ENCODE measurements at regions not wholly inside any gene's neighbourhood (a gene's known extent, or its start where the extent isn't known, plus 50 kb on each side); places are given as distances from the start of the nearest gene placed in this dataset.

- ChIA-PET POLR2A (no interaction called here), CTCF (no interaction called here)
- no TSS peak for BruUV-seq (replicated peaks)
- TF ChIP-seq CTCF (IDR thresholded peaks at IDR 0.05; ENCODE audit: unreplicated experiment) = no peak
- no peak for DNase-seq (ENCODE audit: unreplicated experiment)
- Mint-ChIP-seq H3K36me3 (ENCODE audit: insufficient read depth, unreplicated experiment) (no peaks in the 10 kb centered on the region), H3K9me3 (ENCODE audit: unreplicated experiment) (no peaks in the 10 kb centered on the region), H3K27me3 (ENCODE audit: insufficient read depth, unreplicated experiment) (no peaks in the 10 kb centered on the region), H3K4me3 (ENCODE audit: unreplicated experiment) (no peak overlapping the region), H3K27ac (ENCODE audit: low read depth, unreplicated experiment) (no peak overlapping the region), H3K4me1 (ENCODE audit: insufficient read depth, unreplicated experiment) (no peaks in the 10 kb centered on the region)
- intact Hi-C loops (cut with micrococcal nuclease) = no loop called here
Measured at GRCh38 chr17:31741371-31741770, 117.7 kb downstream of the COPRS start.

- BruUV-seq (replicated peaks) = no TSS peak
- H3K36me3 Mint-ChIP-seq (ENCODE audit: insufficient read depth, unreplicated experiment) = no peaks in the 10 kb centered on the region
- no peaks in the 10 kb centered on the region for H3K27me3 Mint-ChIP-seq (ENCODE audit: insufficient read depth, unreplicated experiment)
- intact Hi-C loops (cut with micrococcal nuclease) = no loop called here
- ChIA-PET POLR2A (interaction anchor here (1.2 kb wide), 1 partner anchor 9 kb away, joined by 3 read pairs; no protein-coding TSS in a partner anchor), CTCF (no interaction called here)
- DNase-seq (ENCODE audit: unreplicated experiment) = no peak
- no peak overlapping the region for H3K27ac Mint-ChIP-seq (ENCODE audit: low read depth, unreplicated experiment)
- H3K4me3 Mint-ChIP-seq (ENCODE audit: unreplicated experiment) = no peak overlapping the region
- no peaks in the 10 kb centered on the region for H3K4me1 Mint-ChIP-seq (ENCODE audit: insufficient read depth, unreplicated experiment)
- TF ChIP-seq CTCF (IDR thresholded peaks at IDR 0.05; ENCODE audit: unreplicated experiment) = no peak
- H3K9me3 Mint-ChIP-seq (ENCODE audit: unreplicated experiment) = no peaks in the 10 kb centered on the region
Measured at GRCh38 chr17:31740611-31741082, 118.4 kb downstream of the COPRS start.

GRCh38 chr17:31738996-31739699 lies 119.9 kb downstream of the COPRS start:
- H3K27ac Mint-ChIP-seq (ENCODE audit: low read depth, unreplicated experiment) = no peak overlapping the region
- no peak for DNase-seq (ENCODE audit: unreplicated experiment)
- CTCF ChIA-PET = interaction anchor here (0.6 kb wide), 1 partner anchor 196 kb away, joined by 4 read pairs; no protein-coding TSS in a partner anchor
- POLR2A ChIA-PET = interaction anchor here (1.0 to 1.1 kb wide), 2 partner anchors 9 to 21 kb away, joined by 3 to 4 read pairs; no protein-coding TSS in a partner anchor
- H3K4me1 Mint-ChIP-seq (ENCODE audit: insufficient read depth, unreplicated experiment) = no peaks in the 10 kb centered on the region
- intact Hi-C loops (cut with micrococcal nuclease) = no loop called here
- BruUV-seq (replicated peaks) = no TSS peak
- no peaks in the 10 kb centered on the region for H3K27me3 Mint-ChIP-seq (ENCODE audit: insufficient read depth, unreplicated experiment)
- TF ChIP-seq CTCF (IDR thresholded peaks at IDR 0.05; ENCODE audit: unreplicated experiment) = no peak
- no peaks in the 10 kb centered on the region for H3K36me3 Mint-ChIP-seq (ENCODE audit: insufficient read depth, unreplicated experiment)
- H3K4me3 Mint-ChIP-seq (ENCODE audit: unreplicated experiment) = no peak overlapping the region
- H3K9me3 Mint-ChIP-seq (ENCODE audit: unreplicated experiment) = no peaks in the 10 kb centered on the region

- no peaks in the 10 kb centered on the region for H3K9me3 Mint-ChIP-seq (ENCODE audit: unreplicated experiment)
- H3K27ac Mint-ChIP-seq (ENCODE audit: low read depth, unreplicated experiment) = no peak overlapping the region
- ChIA-PET CTCF (no interaction called here), POLR2A (interaction anchor here (0.5 to 1.1 kb wide), 2 partner anchors 9 to 10 kb away, joined by 3 to 4 read pairs; no protein-coding TSS in a partner anchor)
- no peak overlapping the region for H3K4me3 Mint-ChIP-seq (ENCODE audit: unreplicated experiment)
- no peak for TF ChIP-seq CTCF (IDR thresholded peaks at IDR 0.05; ENCODE audit: unreplicated experiment)
- no TSS peak for BruUV-seq (replicated peaks)
- H3K36me3 Mint-ChIP-seq (ENCODE audit: insufficient read depth, unreplicated experiment) = no peaks in the 10 kb centered on the region
- no peak for DNase-seq (ENCODE audit: unreplicated experiment)
- no peaks in the 10 kb centered on the region for H3K4me1 Mint-ChIP-seq (ENCODE audit: insufficient read depth, unreplicated experiment)
- intact Hi-C loops (cut with micrococcal nuclease) = no loop called here
- no peaks in the 10 kb centered on the region for H3K27me3 Mint-ChIP-seq (ENCODE audit: insufficient read depth, unreplicated experiment)
Measured at GRCh38 chr17:31738488-31738887, 120.6 kb downstream of the COPRS start.
